ENCODE measurements at regions not wholly inside any gene's neighbourhood (a gene's known extent, or its start where the extent isn't known, plus 50 kb on each side); places are given as distances from the start of the nearest gene placed in this dataset.

DNA sequence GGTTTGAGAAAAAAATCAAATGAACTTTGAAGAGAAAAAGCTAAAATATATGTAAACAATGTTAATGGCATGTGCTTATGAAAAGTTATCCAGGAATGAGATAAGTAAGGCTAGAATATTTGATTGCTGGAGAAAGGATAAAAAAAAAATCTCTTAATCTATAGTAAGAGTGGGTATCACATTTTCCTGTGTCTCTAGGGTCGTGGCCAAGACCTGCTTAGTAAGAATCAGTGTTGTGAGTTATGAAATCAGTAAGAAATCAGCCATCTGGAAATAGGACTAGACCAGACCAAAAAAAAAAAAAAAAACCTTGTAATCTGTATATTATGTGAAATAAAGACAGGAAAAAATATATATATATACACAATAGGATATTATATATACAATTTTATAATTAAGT lies 1153.9 kb downstream of the CDH11 start:
- no peaks in the 10 kb centered on the region for H3K36me3 ChIP-seq (ENCODE audit: control insufficient read depth, insufficient read depth, low read length)
- H3K27ac ChIP-seq (ENCODE audit: low read length), result no peak overlapping the region
- no peaks in the 10 kb centered on the region for H3K9me3 ChIP-seq (ENCODE audit: control insufficient read depth, insufficient read depth, low read length)
- H3K27me3 ChIP-seq (ENCODE audit: control insufficient read depth, insufficient read depth, low read length), result no peaks in the 10 kb centered on the region
- WGBS (ENCODE audit: insufficient coverage, insufficient read length), result no CpG with 5 or more reads among the region's 1 CpG
- no peak overlapping the region for H3K4me3 ChIP-seq (ENCODE audit: low read length)
- DNase-seq (ENCODE audit: low read depth, low spot score), result no peak
- no peaks in the 10 kb centered on the region for H3K4me1 ChIP-seq (ENCODE audit: control insufficient read depth, insufficient read depth, low read length)

GRCh38 chr16:63960321-63960720 lies 1161.5 kb downstream of the CDH11 start:
- no peak overlapping the region for H3K4me3 ChIP-seq (ENCODE audit: low read length)
- H3K4me1 ChIP-seq (ENCODE audit: control insufficient read depth, insufficient read depth, low read length), result no peaks in the 10 kb centered on the region
- no peaks in the 10 kb centered on the region for H3K27me3 ChIP-seq (ENCODE audit: control insufficient read depth, insufficient read depth, low read length)
- H3K36me3 ChIP-seq (ENCODE audit: control insufficient read depth, insufficient read depth, low read length), result no peaks in the 10 kb centered on the region
- no peaks in the 10 kb centered on the region for H3K9me3 ChIP-seq (ENCODE audit: control insufficient read depth, insufficient read depth, low read length)
- DNase-seq (ENCODE audit: low read depth, low spot score), result no peak
- H3K27ac ChIP-seq (ENCODE audit: low read length), result no peak overlapping the region

DNA sequence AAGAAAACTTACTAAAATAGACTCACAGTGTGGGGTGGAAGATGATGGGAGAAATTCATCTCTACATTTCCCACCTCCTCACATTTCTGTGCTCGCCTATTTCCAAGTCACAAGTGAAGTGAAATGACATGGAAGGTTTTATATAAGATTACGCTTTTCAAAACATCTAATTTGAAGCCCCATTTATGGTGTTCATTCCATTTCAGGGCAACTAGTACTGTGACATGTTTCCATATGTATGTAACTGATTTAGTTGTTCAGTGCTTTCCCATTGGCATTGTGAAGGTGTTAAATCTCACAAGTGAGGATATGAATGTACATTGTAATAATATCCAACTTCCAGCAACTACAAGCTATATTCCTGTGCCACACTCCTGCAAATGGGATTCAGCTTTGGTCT lies 1174.8 kb downstream of the CDH11 start:
- no peak for DNase-seq (ENCODE audit: low read depth, low spot score)
- H3K9me3 ChIP-seq (ENCODE audit: control insufficient read depth, insufficient read depth, low read length), result no peaks in the 10 kb centered on the region
- no peaks in the 10 kb centered on the region for H3K36me3 ChIP-seq (ENCODE audit: control insufficient read depth, insufficient read depth, low read length)
- H3K27ac ChIP-seq (ENCODE audit: low read length), result no peak overlapping the region
- H3K4me1 ChIP-seq (ENCODE audit: control insufficient read depth, insufficient read depth, low read length), result no peaks in the 10 kb centered on the region
- no CpG with 5 or more reads among the region's 2 CpGs for WGBS (ENCODE audit: insufficient coverage, insufficient read length)
- no peak overlapping the region for H3K4me3 ChIP-seq (ENCODE audit: low read length)
- H3K27me3 ChIP-seq (ENCODE audit: control insufficient read depth, insufficient read depth, low read length), result no peaks in the 10 kb centered on the region

- H3K27me3 ChIP-seq (ENCODE audit: control insufficient read depth, insufficient read depth, low read length), result no peaks in the 10 kb centered on the region
- H3K27ac ChIP-seq (ENCODE audit: low read length), result no peak overlapping the region
- DNase-seq (ENCODE audit: low read depth, low spot score), result no peak
- H3K4me3 ChIP-seq (ENCODE audit: low read length), result no peak overlapping the region
- no peaks in the 10 kb centered on the region for H3K36me3 ChIP-seq (ENCODE audit: control insufficient read depth, insufficient read depth, low read length)
- no CpG with 5 or more reads among the region's 1 CpG for WGBS (ENCODE audit: insufficient coverage, insufficient read length)
- H3K9me3 ChIP-seq (ENCODE audit: control insufficient read depth, insufficient read depth, low read length), result no peaks in the 10 kb centered on the region
- H3K4me1 ChIP-seq (ENCODE audit: control insufficient read depth, insufficient read depth, low read length), result no peaks in the 10 kb centered on the region
Observed at GRCh38 chr16:63945806-63946205, 1176.1 kb downstream of the CDH11 start.

DNA sequence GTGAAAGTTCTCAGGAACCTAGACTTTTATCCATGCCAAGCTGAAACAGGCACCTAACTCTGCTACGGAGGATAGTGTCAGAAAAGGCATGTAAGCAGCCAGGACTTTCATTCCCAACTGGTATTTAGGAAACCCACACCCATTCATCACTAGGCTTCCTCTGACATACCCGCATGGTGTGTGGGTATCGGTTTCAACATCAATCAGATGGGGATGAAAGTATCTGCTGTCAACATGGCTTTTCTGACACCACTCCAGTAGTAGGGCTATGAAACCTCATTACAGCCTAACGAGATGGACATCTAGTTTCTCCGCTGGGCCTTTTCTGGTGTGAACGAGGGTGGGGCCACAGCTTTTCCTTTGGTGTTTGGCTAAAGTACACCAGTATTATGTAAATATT lies 1178.3 kb downstream of the CDH11 start:
- no CpG with 5 or more reads among the region's 6 CpGs for WGBS (ENCODE audit: insufficient coverage, insufficient read length)
- H3K27me3 ChIP-seq (ENCODE audit: control insufficient read depth, insufficient read depth, low read length), result no peaks in the 10 kb centered on the region
- H3K27ac ChIP-seq (ENCODE audit: low read length), result no peak overlapping the region
- H3K36me3 ChIP-seq (ENCODE audit: control insufficient read depth, insufficient read depth, low read length), result no peaks in the 10 kb centered on the region
- H3K4me3 ChIP-seq (ENCODE audit: low read length), result no peak overlapping the region
- H3K9me3 ChIP-seq (ENCODE audit: control insufficient read depth, insufficient read depth, low read length), result no peaks in the 10 kb centered on the region
- H3K4me1 ChIP-seq (ENCODE audit: control insufficient read depth, insufficient read depth, low read length), result no peaks in the 10 kb centered on the region
- DNase-seq (ENCODE audit: low read depth, low spot score), result no peak

GRCh38 chr16:63938661-63939060 lies 1183.2 kb downstream of the CDH11 start:
- H3K36me3 ChIP-seq (ENCODE audit: control insufficient read depth, insufficient read depth, low read length), result no peaks in the 10 kb centered on the region
- no peak overlapping the region for H3K27ac ChIP-seq (ENCODE audit: low read length)
- H3K27me3 ChIP-seq (ENCODE audit: control insufficient read depth, insufficient read depth, low read length), result no peaks in the 10 kb centered on the region
- no peak overlapping the region for H3K4me3 ChIP-seq (ENCODE audit: low read length)
- no peaks in the 10 kb centered on the region for H3K4me1 ChIP-seq (ENCODE audit: control insufficient read depth, insufficient read depth, low read length)
- no CpG with 5 or more reads among the region's 4 CpGs for WGBS (ENCODE audit: insufficient coverage, insufficient read length)
- H3K9me3 ChIP-seq (ENCODE audit: control insufficient read depth, insufficient read depth, low read length), result no peaks in the 10 kb centered on the region
- DNase-seq (ENCODE audit: low read depth, low spot score), result no peak

DNA sequence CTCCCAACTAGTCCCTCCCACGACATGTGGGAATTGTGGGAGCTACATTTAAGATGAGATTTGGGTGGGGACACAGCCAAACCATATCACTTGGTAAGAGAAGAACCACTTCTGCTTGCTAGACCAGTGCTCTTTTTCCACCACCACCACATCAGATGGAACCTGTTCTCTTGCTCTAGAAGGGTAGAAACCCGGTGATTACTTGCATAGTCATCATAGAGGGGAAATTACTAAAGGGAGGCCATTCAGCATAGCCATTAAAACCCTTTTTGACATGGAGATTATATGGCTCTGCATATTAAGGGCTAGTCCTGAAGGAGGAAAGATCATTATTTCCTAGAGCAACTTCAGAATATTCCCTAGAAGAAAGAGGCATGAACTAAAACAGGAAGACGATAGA lies 1188.0 kb downstream of the CDH11 start:
- H3K36me3 ChIP-seq (ENCODE audit: control insufficient read depth, insufficient read depth, low read length), result no peaks in the 10 kb centered on the region
- H3K4me1 ChIP-seq (ENCODE audit: control insufficient read depth, insufficient read depth, low read length), result no peaks in the 10 kb centered on the region
- no peaks in the 10 kb centered on the region for H3K9me3 ChIP-seq (ENCODE audit: control insufficient read depth, insufficient read depth, low read length)
- no peak overlapping the region for H3K27ac ChIP-seq (ENCODE audit: low read length)
- H3K4me3 ChIP-seq (ENCODE audit: low read length), result no peak overlapping the region
- H3K27me3 ChIP-seq (ENCODE audit: control insufficient read depth, insufficient read depth, low read length), result no peaks in the 10 kb centered on the region
- no peak for DNase-seq (ENCODE audit: low read depth, low spot score)
- no CpG with 5 or more reads among the region's 3 CpGs for WGBS (ENCODE audit: insufficient coverage, insufficient read length)

GRCh38 chr16:63928421-63928820 lies 1193.4 kb downstream of the CDH11 start:
- Histone ChIP-seq H3K27me3 (ENCODE audit: control insufficient read depth, insufficient read depth, low read length) (no peaks in the 10 kb centered on the region), H3K4me3 (ENCODE audit: low read length) (no peak overlapping the region), H3K9me3 (ENCODE audit: control insufficient read depth, insufficient read depth, low read length) (no peaks in the 10 kb centered on the region), H3K4me1 (ENCODE audit: control insufficient read depth, insufficient read depth, low read length) (no peaks in the 10 kb centered on the region), H3K27ac (ENCODE audit: low read length) (no peak overlapping the region), H3K36me3 (ENCODE audit: control insufficient read depth, insufficient read depth, low read length) (no peaks in the 10 kb centered on the region)
- no CpG with 5 or more reads among the region's 4 CpGs for WGBS (ENCODE audit: insufficient coverage, insufficient read length)
- DNase-seq (ENCODE audit: low read depth, low spot score), result no peak

DNA sequence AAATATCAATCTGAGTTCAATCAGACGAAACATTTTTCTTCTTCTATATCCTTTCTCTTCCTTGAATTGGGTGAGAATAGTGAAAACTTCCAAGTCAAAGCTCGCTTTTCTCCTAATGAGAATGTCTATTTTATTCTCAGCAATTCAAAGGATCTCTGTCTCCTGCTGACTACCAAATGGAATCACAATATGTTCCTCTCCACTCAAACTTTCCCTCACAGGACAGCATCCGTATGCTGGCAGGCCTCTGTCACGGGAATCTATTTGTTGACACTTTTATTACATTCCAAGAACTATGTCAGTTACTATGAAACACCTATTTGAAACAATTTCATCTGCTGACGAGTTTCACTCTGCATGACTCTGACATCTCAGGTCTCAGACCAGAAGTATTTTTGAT lies 1196.6 kb downstream of the CDH11 start:
- Histone ChIP-seq H3K27me3 (ENCODE audit: control insufficient read depth, insufficient read depth, low read length) (no peaks in the 10 kb centered on the region), H3K27ac (ENCODE audit: low read length) (no peak overlapping the region), H3K36me3 (ENCODE audit: control insufficient read depth, insufficient read depth, low read length) (no peaks in the 10 kb centered on the region), H3K4me1 (ENCODE audit: control insufficient read depth, insufficient read depth, low read length) (no peaks in the 10 kb centered on the region), H3K4me3 (ENCODE audit: low read length) (no peak overlapping the region), H3K9me3 (ENCODE audit: control insufficient read depth, insufficient read depth, low read length) (no peaks in the 10 kb centered on the region)
- no peak for DNase-seq (ENCODE audit: low read depth, low spot score)
- no CpG with 5 or more reads among the region's 5 CpGs for WGBS (ENCODE audit: insufficient coverage, insufficient read length)

DNA sequence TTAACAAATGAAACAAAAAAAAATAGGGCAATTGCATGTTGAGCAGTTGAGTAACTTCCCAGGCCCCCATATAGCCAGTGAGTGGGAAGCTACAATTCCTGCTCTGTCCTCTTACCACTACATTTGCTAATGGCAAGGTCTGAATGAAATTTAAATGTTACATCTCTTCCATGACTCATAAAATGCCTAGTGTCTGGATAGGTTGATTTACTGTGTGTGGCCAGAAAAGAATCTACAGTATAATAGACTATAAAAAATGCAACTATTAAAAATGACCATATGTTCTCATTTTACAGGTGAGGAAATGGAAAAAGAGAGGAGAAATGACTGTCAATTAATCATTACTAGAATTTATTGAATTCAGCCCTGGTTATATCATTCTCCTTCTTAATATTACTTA lies 1199.3 kb downstream of the CDH11 start:
- Histone ChIP-seq H3K27ac (ENCODE audit: low read length) (no peak overlapping the region), H3K27me3 (ENCODE audit: control insufficient read depth, insufficient read depth, low read length) (no peaks in the 10 kb centered on the region)
- DNase-seq (ENCODE audit: low read depth, low spot score), result no peak

DNA sequence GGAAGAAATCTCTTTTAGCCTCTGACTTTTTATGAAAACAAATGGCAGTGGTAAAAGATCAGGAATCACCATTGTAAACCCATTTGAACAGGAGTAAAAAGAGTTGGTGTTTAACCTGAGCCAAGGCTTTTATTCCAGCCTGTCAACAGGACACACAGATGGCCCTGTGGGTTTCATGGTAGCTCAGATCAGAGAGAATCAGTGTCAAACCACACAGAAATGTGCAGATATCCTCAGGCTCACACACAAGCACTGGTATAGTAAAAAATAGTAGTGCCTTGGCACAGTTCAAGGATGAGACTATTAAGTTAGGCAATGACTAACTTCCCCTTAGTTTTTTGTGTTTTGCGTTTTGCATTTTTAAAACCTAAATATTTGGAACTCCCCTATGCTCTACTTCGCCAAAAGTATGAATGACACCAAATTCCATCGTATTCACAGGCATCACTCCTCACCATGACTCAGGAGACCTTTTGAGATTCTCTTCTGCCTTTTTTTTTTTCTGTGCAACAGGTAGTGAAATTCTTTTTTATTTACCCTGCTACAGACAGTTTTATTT lies 1200.0 kb downstream of the CDH11 start:
- H3K36me3 ChIP-seq (ENCODE audit: control insufficient read depth, insufficient read depth, low read length), result no peaks in the 10 kb centered on the region
- no peak for DNase-seq (ENCODE audit: low read depth, low spot score)
- no peaks in the 10 kb centered on the region for H3K27me3 ChIP-seq (ENCODE audit: control insufficient read depth, insufficient read depth, low read length)
- H3K4me3 ChIP-seq (ENCODE audit: low read length), result no peak overlapping the region
- WGBS (ENCODE audit: insufficient coverage, insufficient read length), result no CpG with 5 or more reads among the region's 3 CpGs
- no peaks in the 10 kb centered on the region for H3K4me1 ChIP-seq (ENCODE audit: control insufficient read depth, insufficient read depth, low read length)
- H3K27ac ChIP-seq (ENCODE audit: low read length), result no peak overlapping the region
- H3K9me3 ChIP-seq (ENCODE audit: control insufficient read depth, insufficient read depth, low read length), result no peaks in the 10 kb centered on the region

More for the DNA sequence above, 1199.3 kb downstream of the CDH11 start:
- Histone ChIP-seq H3K4me1 (ENCODE audit: control insufficient read depth, insufficient read depth, low read length) (no peaks in the 10 kb centered on the region), H3K36me3 (ENCODE audit: control insufficient read depth, insufficient read depth, low read length) (no peaks in the 10 kb centered on the region), H3K9me3 (ENCODE audit: control insufficient read depth, insufficient read depth, low read length) (no peaks in the 10 kb centered on the region), H3K4me3 (ENCODE audit: low read length) (no peak overlapping the region)
